HG02943 (cell line): ENCODE measurements at regions not wholly inside any gene's neighbourhood (a gene's known extent, or its start where the extent isn't known, plus 50 kb on each side); places are given as distances from the start of the nearest gene placed in this dataset.
"Not testable (repeated sequence)": the region's sequence is repeated elsewhere in the genome, so short reads cannot be mapped to it uniquely, and the experiment has no call there.

Source experiments
- ATAC-seq: cut with Tn5 transposase; IDR thresholded peaks from one replicate; pipeline ENCODE4 v1.9.1; 2021; ENCODE audit warnings: mild to moderate bottlenecking, low read depth, moderate library complexity; ENCODE audit not compliant: unreplicated experiment

DNA sequence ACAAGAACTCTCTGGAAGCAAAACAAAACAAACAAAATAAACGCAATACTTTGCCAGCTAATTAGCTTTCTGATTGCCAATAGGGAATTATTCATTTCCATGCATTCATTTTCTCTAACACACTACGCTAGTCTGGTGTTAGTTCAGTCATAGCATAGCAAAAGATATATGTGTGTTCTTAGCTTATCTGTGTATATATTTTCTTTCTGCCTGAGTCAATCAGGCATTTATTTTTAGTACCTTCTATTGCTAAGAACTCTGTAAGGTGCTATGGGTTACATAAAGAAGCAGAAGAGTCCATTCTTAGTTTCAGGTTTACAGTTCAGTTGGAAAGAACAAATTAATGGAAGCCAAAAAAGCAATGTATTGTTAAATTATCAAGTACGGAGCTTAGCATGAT is 490.9 kb downstream of the KLF5 start:
- ATAC-seq: no peak

DNA sequence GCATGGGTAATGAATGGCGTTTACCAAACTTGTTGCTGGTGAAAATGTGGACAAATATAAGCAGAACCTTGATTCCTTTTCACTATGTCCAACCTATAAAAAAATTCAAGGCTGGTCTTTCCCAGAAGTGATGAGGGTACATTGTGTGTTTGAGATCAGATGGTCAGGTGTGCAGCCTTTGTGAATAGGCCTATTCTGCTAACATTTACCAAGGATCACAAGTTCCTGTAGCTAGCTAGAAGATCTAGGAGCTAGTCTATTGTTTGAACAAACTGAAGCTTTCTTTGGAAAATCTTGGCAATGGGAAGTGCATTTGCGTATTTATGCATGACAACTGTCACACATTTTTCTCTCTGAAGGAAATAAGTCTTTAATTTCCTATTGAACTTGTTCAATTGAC is 489.6 kb downstream of the KLF5 start:
- no peak for ATAC-seq

DNA sequence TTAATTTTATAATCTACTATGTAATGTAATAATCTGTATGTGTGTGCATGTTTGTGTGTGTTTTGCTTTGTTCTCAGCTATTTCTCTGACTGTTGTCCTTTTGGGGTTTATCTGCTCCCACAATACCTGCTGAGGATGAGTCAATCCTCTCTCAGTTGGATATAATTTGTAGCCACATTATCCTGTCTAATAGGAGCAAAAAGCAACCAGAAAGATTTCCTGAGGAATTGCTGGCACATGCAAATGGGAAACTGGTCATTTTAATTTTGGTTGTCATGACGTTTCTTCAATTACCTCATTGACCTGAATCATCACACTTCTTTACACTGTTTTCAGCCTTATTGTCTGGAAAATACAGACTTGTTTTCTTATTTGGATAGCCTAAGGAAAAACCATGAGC is 488.4 kb downstream of the KLF5 start:
- ATAC-seq: no peak

DNA sequence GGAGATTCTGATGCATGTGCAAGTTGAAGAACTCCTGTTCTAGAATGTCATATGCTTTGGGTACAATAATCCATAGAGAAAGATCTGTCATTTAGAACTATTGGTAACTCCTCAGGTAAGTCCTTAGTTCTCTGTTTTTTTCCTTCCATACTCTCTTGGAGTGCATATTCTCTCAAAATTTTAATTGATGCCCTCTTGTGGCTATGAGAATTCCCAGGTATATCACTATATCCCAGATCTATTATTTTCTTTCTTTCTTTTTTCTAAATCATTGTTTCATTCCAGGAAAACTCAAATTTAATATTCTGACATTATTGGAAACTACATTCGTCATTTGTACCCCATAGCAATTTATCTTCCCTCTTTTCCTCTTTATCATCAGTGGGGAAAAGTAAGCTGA is 485.4 kb downstream of the KLF5 start:
- no peak for ATAC-seq

DNA sequence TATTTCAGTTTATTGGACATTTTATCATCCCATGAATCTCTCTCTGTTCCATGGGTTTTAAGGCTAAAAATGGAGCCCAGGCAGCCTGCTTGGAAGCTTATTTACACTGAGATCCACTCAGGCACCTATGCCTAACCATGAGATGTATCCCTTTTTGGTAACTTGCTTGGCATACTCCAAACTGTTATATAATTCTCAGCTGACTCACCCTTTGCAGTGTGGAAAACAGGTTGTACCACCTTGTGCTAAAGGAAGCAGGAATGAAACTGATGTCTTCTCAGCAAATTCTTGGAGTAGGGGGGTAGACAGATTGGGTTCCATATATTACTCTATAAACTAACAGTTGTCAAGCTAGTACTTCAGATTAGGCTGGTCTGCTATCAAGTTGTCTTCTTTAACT is 483.6 kb downstream of the KLF5 start:
- ATAC-seq: no peak

DNA sequence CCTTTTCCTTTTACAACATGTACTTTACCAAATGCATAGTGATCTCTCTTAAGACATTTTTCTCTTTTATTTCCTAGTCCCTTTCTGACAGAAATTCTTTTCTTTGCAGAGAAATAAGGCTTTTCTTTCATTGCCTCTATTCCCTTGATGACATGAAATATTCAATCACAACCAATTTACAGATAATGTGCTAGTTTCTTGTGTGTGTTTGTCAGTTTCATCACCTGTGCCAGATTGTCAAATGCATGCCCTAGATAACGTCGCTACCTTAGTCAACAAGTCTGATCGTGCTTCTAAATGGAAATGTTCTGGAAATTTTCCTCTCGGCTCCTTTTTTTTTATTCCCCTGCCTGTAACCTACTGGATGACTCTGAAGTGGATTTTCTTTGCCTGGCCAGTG is 478.1 kb downstream of the KLF5 start:
- ATAC-seq: no peak

DNA sequence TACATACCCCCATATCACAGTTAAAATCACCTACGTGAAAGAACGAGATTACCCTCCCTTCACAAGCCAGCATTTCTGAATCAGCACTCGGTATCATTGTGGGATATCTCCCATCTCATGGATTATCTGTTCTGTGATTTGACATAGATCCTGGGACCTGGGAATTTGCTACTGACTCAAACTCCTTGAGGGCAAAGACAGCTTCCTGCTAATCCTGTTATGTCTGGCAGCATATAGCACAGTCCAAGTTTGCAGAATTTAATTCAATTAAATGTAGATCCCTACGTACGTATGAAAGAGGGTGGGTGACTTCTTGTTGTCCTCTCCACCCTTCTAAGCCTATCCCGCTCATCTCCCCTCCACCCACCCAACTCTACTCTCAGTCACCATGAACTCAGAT is 476.5 kb downstream of the KLF5 start:
- no peak for ATAC-seq

DNA sequence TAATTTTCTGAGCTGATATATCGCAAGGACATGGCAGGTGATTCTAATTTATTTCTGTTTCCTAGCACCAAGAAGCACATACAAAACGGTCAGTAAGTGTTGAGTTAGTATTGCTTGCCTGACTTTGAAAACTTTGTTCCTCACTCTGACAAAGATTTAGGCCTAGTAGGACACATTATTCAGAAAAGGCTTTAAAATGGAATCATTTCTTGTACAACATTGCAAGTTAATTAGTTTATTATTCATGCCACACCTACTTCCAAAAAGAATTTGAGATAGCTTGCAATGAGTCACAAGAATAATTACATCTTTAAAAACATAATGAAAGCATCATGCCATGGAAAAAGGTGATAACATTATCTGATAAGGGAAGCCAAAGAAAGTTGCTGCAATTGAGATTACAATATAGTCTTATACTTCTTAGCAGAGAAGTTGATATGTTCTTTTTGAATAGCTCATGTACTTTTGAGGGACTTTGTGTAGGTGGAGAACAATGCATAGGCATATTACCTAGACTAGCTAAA is 474.2 kb downstream of the KLF5 start:
- no peak for ATAC-seq

DNA sequence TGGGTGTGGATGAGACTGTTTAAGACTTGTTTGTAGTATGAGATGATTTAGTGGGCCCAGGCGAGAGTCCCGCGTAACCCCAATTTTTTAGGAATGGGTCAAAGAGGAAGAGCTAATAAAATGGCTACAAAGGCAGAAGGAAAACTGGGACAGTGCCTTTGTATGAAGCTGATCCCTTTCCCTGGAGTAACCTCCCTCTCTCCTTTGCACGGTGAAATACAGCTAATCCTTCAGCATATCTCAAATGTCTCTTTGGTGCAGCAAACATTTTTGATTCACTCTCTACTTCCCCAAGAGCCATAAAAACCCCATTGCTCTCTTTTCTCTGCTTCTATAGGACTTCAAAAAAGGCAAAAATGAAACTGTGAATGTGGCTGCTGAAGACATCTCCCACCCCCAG is 473.8 kb downstream of the KLF5 start:
- no peak for ATAC-seq

DNA sequence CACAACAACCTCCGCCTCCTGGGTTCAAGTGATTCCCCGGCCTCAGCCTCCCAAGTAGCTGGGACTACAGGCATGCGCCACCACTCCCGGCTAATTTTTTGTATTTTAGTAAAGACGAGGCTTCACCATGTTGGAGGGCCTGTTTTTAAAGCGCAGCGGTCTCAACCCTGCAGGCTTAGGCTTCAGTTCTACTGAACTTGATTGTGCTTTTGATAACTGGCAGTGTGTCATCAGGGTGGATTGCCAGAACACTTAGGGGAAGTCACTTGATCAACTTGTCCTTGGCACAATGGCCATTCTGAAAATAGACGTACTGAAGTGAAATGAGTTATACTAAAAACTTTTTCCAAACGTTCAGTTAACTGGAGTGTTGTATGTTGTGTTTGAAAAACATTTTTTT is 472.2 kb downstream of the KLF5 start:
- no peak for ATAC-seq

DNA sequence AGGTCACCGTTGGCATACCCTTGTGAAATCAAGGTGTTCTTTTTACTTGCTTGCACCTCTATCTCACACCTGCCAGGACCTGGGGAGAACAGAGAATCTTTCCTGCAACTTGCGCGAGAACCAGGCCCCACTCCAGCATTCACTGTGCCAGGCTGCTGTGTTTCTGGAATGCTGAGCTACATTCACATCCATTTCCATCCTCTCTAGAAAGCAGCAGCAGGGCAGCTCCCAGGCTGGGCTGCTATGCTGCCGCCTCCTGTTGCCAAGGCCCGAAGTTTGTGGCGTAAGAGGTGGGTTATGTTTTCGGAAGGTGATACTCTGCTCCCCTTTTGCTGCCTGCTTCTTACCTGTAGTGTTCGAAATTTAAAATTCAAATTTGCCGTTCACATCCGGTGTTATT is 464.1 kb downstream of the KLF5 start:
- ATAC-seq: no peak

DNA sequence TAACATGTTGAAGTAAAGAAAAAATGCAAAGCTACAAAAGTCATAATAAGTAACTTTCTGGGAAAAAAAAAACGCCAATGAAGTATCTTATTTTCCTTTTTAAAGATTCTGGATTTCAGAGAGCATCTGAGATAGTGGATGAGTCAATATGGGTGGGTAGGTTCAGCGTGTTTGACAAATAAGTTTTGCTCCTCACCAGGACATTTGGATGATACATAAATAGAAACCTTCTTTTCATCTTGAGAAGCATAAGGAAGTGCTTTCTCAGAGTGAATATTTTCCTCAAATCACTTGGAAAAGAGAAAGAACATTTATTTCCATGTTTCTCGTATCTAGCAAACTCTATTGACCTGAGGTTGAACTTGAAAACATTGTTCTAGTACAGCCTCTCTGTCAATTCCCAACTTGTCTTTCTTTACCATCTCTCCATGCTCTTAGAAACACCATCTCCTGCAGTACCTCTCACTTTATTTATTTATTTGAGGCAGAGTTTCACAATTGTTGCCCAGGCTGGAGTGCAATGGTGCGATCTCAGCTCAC is 463.2 kb downstream of the KLF5 start:
- ATAC-seq: no peak

DNA sequence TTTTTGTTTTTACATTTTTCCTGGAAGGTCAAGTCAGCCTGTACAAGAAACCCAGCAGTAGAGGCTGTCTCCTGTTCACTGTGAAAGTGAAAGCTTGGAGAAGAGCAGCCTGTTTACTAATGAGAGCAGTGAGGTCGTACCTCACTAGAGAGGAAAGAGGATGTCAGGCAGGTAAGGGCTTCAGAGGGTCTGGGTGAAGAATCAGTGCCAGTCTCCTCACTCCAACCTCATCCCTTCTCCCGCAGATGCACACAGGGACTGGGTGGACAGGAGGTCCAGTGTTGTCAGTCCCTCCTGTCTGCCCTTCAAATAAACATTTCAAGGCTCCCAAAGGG is 462.5 kb downstream of the KLF5 start:
- no peak for ATAC-seq

DNA sequence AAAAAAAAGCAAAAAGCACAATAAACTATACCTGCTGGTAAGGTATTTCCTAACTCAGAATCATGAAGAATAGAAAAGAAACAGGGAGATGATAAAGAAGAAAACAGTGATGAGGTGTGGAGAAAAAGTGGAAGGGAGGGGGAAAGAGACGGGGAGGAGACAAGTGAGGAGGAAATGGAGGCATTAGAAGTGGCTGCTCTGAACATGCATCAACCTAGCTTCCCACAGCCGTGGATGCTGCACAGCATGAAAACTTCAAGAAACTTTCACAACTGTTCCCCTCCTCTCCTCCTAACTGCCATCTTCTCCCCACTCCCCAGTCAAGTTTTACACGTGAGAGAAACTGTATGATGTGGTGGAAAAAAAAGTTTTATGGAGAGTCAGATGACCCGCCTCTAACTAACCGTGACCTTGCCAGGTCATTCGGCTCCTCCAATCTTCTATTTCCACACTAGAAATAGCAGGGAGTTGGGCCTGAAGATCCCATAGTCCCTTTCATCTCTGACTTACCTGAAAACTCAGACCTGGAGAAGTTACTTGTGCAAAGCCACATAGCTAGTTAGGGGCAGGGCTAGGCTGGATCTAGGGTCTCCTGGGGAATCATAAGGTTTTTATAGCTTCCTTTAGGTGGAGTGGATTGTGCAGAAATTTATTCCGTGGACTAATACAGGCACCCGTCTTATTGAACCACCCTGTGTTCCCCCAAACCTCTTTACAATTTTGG is 461.9 kb downstream of the KLF5 start:
- ATAC-seq: no peak

DNA sequence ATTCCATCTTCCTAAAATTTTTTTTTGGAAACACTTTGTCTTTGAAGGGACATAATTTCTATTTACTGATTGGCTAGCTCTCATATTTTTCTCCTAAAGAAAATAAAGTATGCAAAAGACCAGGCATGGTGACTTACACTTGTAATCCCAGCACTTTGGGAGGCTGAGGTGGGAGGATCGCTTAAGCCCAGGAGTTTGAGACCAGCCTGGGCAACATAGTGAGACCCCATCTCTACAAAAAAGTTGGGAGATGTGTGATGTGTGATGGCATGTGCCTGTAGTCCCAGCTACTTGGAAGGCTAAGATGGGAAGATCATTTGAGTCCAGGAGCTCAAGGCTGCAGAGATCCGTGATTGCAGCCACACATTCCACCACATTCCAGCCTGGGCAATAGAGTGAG is 461.3 kb downstream of the KLF5 start:
- ATAC-seq: not testable (repeated sequence)

DNA sequence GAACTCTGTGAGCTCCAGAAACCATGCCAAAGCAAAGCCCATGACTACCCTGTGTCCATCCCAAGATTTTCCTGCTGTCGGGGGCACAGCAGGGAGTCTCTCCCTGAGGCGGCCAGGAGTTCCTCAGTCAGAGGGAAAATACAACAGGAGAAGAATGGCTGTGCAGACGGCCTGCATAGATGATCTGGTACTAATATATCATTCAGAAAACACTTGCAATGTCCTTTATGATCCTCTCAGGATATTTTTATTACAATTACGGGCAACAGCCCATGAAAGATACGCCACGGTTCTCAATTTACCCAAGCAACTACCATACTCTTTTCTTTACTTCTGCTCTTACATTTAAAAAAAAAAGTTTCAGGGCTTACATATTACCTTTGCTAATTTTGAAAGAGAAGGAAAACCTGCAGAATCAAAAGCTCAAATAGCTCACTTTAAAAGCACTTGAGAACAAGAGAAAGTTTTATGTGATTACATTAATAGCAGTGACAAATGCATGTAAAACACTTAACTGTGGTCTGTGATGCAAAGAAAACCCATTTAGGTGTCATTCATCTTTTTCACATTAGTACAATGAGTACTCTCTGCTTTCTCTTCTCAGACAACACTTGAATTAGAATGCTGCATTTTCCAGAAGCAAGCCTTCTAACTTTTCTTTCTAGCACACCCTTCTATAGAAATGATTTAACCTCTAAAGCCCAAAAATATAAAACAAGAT is 460.8 kb downstream of the KLF5 start:
- ATAC-seq: no peak

DNA sequence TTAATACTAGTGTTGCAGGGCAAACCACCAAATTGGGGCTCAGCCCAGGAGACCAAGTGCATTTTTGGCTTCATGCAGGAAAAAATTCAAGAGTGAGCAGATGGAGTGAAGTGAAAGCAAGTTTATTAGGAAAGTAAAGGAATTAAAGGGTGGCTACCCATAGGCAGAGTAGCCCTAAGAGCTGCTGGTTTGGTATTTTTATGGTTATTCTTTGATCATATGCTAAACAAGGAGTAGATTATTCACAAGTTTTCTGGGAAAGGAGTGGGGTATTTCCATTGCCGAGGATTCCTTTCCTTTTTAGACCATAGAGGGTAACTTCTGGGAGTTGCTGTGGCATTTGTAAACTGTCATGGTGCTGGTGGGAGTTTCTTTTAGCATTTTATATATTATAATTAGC is 459.0 kb downstream of the KLF5 start:
- ATAC-seq: no peak

DNA sequence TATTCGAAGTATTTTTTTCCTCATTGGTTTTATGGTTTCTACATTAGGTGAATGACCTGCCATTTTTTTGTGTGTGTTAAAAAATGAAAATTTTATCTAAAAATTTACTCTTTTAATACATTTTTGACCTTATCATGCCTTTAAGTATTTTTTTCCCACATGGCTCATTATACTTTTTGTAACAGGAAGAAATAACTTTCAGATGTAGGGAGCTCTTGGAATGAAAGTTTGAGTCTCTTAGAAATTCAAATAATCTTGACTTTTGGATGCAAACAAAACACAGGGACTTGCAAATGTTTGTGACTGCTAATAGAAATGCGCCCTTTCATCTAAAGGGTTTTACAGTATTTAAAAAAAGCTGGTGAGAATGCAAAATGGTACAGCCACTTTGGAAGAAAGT is 457.9 kb downstream of the KLF5 start:
- no peak for ATAC-seq

DNA sequence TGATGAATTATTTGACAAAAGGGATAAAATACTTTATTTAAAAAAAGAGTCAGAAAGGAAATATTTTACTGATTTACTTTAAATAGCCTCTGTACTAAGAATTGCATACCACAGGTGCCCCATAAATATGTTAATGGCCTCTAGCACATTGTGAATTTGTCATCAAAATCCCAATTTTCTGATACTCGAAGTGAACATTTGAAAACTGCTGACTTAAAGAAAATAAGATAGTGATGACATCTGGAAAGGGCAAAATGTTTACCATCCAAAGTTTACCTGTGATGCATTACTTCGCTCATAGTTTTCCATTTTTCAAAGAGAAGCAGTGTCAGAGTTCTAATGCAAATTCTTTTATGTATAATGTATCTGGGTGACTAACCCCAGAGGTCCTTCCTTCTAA is 455.4 kb downstream of the KLF5 start:
- no peak for ATAC-seq

DNA sequence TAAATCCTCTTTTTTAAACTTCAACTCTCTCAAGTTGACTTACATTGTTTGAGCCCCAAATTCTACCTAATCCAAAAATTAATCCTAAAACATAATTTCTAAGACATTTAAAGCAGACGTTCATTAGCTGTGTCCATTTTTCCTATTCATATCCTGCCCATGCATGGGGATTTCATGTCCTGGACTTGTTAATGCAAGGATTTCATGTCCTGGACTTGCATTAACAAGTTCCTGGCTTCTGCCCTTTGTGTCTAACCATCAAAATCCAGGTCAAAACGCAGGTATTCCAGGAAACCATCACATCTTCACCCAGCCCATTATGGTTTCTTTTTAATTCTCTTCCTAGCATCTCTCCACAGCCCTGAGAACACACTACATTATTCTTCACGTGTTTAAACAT is 454.9 kb downstream of the KLF5 start:
- ATAC-seq: no peak

DNA sequence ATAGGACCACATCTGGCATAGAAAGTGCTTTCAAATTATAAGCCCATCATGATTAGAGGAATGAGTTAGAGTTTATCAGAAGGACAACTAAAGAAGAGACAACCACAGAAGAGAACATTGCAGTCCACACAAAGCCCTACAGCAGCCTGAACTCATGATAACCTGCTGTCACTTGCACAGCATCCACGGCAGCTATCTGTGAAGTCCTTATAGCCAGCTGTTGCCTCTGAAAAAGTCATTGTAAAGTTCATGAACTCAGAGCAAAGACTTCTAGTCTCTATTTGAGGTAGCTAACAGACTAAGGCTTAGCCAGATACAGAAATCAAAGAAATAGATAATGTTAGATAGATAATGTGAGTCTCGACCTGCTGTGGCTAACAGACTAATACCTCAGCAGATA is 450.0 kb downstream of the KLF5 start:
- no peak for ATAC-seq

DNA sequence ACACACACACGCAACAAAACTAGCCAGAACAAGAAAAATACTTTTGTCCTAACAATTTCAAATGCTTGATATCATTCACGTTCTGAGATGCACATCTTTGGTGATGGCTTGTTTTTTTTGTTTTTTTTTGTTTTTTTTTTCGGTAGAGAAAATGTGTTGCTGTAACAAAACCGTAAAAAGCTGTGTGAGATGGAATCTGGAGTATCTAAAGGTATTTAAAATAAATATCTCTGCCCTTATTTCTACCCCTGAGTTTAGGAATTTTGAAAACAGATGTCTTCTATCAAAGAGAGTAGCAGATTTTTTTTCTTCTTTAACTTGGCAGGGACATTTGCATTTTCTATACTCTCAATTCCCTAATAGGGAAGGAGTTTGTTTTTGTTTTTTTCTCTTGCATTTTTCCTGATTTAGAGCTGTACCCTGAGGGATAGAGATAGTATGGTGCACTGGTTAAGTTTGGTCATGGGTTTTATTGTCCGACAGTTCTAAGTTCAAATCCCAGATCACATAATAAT is 446.6 kb downstream of the KLF5 start:
- no peak for ATAC-seq
